Right ventricle myocardium inferior (tissue), 1 donor: ENCODE measurements at regions not wholly inside any gene's neighbourhood (a gene's known extent, or its start where the extent isn't known, plus 50 kb on each side); places are given as distances from the start of the nearest gene placed in this dataset.
"Not testable (repeated sequence)": the region's sequence is repeated elsewhere in the genome, so short reads cannot be mapped to it uniquely, and the experiment has no call there.

Experiments used
- ATAC-seq: fragments of 200-7000 bp; cut with Tn5 transposase; one replicate; pipeline ENCODE4 v1.9.1; 2020; ENCODE audit warnings: mild to moderate bottlenecking, moderate library complexity
- DNase-seq: peaks from one replicate; pipeline ENCODE4 v3.0.0; 2021; ENCODE audit errors: missing footprints
- intact Hi-C: fragments of 100-400 bp; cut with DNase I; formaldehyde crosslinking; loops from one replicate; pipeline ENCODE4 v1.11.0; 2022
- donor health status: DM: no; HTN: yes; CAD: no; lungs with severe emphysema.

DNA sequence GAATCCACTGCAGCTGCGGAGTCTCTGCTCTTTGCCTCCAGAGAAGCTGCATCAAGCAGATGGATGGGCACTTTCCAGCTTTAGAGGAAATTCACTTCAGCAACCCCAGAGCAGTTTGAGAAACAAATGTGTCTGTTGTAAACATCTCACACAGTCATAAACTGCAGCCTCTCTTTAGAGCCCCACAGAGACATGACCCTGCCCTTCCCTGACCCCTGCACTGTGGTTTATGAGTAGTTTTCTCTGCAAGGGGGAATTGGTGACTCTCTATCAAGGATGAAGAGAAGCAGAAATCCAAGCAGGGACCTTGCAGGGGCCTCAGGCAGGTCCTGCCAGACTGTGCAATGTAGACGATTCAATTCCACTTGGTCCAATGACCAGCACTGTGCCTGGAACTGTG, 160.2 kb downstream of the SH2D4B start:
- ATAC-seq (no peak), DNase-seq (no peak)
- intact Hi-C loops = no loop called here

DNA sequence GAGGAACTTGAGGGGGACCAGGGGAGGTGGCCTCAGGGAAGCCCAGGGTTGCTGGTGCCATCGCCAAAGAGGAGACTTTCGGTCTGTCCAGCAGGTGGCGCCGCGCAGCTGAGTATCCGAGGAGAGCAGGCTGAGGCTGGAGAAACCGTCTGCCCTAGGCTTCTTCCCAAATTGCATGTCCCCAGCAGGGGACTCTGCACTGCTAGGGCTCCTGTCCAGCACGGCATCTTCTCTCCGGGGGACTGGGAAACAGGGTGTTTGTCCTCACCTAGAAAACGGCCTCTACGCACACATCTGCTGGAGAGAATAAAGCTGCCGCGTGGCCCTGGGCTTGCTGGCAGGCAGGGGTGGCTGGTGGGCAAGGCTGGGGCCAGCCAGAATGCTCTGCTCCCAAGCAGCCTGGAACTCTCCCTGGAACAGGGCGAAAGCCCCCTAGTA, 161.9 kb downstream of the SH2D4B start:
- DNase-seq (peak; percentile 92), ATAC-seq (peak; percentile 83)
- intact Hi-C loops = loop anchor here (1.0 kb wide), 1 partner anchor 225 kb away; no protein-coding TSS in a partner anchor

DNA sequence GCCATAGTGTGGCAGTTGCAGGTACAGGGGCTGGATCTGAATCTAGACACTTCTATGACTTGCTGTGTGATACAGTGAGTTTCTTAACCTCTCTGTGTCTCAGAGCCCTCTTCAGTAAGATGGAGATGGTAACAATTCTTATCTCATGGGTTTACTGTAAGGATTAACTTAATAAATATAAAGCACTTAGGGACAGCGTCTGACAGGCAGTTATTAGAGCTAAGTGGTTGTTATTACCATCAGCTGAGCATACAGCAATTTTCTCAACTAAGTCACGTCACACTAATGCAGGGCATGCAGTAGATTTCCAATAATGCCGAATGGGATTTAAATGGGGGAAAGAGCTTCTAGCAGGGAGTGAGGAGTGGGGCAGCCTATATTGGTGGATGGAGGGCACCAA, 162.6 kb downstream of the SH2D4B start:
- no peak for ATAC-seq
- intact Hi-C loops = loop anchor here (1.0 kb wide), 1 partner anchor 224 kb away; no protein-coding TSS in a partner anchor
- no peak for DNase-seq

DNA sequence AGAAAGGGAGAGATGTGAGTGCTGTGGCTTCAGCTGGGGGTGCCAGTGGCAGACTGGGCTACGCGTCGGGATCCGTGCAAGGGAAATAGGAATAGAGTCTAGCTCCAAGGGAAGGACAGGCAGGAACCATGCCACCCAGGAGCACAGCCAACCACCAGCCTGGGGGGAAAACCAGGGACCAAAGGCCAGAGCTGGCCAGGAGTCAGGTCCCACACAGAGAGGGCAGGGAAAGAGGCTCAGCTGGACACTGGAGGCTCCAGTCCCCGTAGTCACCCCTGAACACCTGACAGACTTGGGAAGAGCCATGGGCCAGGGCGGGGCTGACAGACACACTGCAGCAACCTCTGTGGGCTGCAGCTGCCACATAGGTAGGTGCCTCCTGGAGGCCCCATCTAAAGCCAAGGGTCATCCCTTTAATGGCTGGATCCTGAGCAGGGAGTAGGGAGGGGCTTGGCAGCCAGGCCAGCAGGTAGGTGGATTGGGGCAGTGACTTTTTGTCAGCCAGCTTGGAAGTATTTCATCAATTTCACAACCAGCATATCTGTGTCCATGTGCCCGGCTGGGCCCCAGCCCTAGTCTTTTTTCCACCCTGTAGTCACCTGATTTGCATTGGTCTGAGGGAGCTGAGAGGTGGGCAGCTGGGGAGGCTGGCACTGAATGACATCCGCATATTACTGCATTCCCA, 163.2 kb downstream of the SH2D4B start:
- ATAC-seq (no peak), DNase-seq (no peak)
- intact Hi-C loops = loop anchor here (1.0 kb wide), 1 partner anchor 223 kb away; no protein-coding TSS in a partner anchor

DNA sequence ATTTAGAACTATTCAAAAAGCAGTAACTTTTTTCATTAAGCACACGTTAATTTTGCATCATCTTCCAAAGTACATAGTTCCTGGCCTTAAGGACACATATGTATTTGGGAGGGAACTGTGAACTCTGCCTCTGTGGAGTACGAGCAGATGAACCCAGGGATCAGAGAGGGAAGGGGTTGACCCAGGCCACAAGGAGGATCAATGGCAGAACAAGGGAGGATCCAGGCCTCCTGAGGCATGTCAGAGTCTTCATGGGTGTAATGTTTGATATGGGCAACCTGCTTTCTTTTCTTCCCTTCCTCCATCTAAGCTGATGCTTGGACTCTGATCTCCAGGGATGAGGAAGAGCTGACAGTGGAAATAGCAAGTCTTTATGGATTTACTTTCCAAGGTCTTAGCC, 164.0 kb downstream of the SH2D4B start:
- DNase-seq (no peak), ATAC-seq (no peak)
- intact Hi-C loops = no loop called here

DNA sequence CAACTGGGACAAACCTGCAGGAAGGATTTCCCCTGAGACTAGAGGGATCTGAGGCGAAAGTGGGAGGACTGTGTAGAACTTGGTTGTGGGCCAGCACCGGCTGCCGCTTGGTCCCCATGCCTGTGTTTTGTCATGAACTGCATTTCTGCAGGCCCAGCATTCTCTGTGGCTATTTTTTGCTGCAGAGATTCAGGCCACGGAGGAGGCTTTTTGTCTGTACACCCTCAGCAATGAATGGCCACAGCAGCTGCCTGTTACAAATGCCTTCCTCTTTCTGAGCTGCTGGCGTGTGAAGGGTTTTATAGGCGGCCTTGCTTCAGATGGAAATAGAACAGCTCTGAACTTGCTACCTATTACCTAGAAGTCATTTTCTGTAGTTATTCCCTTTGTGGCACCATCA, 164.4 kb downstream of the SH2D4B start:
- intact Hi-C loops = no loop called here
- no peak for ATAC-seq
- DNase-seq = no peak

DNA sequence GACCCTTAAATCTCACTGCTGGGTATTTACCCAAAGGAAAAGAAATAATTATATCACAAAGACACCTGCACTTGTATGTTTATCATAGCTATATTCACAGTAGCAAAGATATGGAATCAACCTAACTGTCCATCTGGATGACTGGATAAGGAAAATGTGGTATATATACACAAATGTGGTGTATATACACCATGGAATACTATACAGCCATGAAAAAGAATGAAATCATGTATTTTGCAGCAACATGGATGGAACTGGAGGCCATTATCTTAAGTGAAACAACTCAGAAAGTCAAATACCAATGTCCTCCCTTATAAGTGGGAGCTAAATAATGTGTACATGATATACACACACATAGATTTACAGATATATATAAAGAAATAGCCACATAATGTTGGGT, 168.2 kb downstream of the SH2D4B start:
- ATAC-seq (no peak), DNase-seq (no peak)
- intact Hi-C loops = no loop called here

DNA sequence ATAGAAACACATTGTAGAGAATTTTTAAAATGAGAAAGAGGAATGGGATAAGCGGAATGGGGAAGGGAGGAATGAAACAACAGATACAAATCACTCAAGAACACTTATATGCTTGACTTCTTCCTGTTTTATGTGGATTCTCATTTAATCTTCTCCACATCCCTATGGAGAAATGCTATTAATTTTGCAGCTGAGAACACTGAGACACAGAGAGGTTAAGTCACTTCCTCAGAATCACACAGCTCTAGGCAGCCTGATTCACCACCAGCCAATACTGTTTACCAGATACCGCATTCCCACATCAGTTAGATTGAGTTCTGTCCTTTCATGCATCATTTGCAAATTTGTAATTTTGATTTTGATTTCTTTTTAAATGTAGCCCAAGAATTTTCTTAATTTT, 170.5 kb downstream of the SH2D4B start:
- intact Hi-C loops = no loop called here
- DNase-seq (no peak), ATAC-seq (no peak)

DNA sequence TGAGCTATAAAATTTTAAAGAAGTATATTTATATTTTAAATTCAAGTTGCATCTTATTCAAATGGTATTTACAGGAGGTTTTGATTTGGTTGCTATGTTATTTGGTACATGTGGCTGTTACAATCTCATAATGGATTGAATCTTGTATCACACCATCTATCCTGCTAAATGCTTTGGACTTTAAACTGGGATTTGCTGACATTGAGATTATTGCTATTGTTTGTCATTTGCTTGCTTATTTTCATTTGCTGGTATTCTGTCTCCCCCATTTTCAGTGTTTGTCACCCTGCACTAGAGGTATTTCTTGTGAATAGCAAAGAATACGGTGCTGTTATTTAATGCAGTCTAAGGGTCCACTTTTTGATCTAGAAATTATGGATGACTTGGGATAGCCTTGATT, 171.1 kb downstream of the SH2D4B start:
- intact Hi-C loops = no loop called here
- DNase-seq (no peak), ATAC-seq (no peak)

DNA sequence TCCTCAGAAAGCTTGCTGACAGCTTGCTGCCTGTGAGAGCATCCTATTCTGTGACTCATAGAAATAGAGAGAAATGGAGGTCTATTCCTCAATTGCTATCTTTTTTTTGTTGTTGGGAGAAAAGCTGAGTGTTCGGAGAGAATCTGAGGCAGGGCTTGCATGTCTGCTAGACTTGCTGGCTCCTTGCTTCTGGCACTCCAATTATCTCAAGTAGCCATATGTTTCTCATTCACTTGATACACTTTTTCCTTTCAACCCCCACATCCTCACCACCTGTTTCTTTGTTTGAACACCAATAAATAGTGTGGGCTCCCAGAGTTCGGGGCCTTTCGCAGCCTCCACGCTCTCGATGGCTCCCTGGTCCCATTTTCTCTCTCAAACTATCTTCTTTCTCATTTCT, 172.2 kb downstream of the SH2D4B start:
- DNase-seq (no peak), ATAC-seq (no peak)
- intact Hi-C loops = no loop called here

DNA sequence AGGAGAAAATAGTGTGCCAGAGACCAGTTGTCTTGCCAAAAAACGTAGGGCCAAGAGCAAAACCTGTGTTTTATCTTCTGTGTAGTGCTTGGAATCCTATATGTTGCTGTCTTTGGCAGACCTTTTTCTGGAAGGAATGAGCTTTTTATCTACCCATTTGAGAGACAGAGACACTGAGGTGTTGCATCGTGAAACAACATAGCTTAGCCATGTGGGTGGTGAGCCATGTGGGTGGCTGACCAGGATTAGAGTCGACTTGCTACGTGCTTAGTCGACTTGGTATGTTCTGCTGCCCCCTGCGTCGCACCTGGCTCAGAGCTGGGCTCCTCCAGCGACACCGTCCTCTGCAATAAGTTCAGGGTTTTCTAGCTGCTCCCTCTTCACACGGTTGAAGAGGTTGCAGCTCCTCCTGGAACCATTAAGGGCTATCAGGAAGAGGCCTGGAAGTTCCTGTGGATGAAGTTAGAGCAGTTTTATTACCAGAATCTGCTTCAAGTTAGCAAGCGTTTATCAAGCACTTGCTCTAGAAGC, 175.8 kb downstream of the SH2D4B start:
- no peak for DNase-seq
- no peak for ATAC-seq

DNA sequence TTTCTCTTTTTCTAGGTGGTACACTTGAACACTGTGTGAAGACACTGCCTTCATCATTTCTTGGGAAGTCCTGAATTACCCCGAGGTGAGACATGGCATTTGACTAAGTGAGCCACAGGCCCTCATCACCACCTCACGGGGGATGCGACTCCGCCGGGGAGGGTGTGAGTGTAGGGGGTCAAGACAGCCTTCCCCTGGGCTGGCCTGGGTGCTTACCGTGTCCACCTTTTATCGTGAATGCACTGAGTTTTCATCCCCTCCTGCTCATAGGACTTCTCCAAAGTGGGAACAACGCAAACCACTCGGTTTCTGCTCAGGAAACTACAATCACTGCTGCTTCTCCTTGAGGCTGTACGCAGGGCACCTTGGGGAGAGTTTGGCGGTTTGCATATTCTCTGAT, 176.9 kb downstream of the SH2D4B start:
- intact Hi-C loops = no loop called here
- DNase-seq = no peak
- ATAC-seq = no peak

More for the DNA sequence above, 175.8 kb downstream of the SH2D4B start:
- intact Hi-C loops = no loop called here

DNA sequence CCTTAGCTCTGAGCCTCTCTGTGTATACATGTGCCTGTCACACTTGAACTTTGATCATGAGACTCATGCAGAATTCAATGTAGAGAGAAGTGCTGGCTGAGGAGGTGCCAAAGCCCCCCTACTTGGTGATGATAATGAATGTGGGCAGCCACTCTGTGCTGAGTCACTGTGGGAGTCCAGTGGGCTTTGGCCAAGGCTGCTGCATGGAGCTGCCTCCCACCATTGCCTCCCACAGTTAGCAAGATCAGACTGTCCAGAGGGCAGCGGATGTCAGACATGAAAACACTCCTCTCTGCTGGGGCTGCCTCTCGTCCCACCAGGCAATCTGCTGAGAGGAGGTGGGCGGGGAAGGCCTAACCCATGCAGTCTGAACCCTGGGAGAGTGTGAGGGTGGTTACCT, 180.3 kb downstream of the SH2D4B start:
- intact Hi-C loops = no loop called here
- ATAC-seq = no peak
- DNase-seq = no peak

DNA sequence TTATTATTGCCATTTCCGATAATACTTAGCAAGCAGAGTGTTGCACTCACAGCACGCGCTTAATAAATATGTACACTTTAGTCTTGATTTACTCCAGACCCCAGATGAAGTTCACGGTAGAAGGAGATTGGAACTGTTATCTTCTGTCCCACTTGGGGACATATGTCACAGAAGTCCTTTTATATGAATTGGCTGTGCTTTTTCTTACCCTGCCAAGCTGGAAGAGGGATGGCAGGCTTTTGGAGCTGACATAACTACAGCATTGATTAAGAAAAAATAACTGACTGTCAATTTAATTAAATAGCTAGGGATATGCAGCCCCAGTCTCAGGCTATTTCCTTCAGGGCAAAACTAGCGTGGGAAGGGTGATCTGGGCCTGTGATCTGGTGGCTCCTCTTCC, 182.2 kb downstream of the SH2D4B start:
- no peak for DNase-seq
- intact Hi-C loops = no loop called here
- ATAC-seq = no peak

DNA sequence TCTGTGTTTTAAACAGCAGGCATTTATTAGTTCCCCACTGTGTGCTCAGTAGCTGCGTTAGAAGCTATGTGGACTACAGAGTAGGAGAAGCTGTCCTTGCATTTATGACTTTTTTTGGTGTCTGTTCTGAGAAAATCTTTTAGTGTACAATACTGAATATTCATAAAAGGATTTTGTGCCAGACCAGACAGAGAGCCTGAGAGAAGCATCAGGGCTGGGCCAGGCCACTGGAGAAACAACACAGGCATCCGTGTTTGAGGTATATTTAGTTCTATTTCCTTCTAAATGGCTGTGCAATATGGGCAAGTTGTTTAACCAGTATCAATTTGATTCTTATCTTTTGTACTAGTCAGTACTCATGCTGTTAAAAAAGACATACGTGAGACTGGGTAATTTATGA, 182.8 kb downstream of the SH2D4B start:
- DNase-seq (no peak), ATAC-seq (no peak)
- intact Hi-C loops = no loop called here

DNA sequence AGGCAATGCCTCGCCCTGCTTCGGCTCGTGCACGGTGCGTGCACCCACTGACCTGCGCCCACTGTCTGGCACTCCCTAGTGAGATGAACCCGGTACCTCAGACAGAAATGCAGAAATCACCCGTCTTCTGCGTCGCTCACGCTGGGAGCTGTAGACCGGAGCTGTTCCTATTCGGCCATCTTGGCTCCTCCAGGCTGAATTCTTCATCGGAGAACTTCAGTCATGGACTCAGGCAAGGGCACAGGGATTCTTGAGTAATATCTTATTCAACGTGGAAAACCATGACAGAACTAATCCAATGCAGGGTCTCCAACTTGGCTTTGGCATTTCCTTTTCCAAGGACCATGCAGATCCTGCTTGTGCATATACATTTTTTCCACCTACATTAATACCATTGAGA, 190.7 kb downstream of the SH2D4B start:
- ATAC-seq, intact Hi-C loops, DNase-seq: not testable (repeated sequence)

DNA sequence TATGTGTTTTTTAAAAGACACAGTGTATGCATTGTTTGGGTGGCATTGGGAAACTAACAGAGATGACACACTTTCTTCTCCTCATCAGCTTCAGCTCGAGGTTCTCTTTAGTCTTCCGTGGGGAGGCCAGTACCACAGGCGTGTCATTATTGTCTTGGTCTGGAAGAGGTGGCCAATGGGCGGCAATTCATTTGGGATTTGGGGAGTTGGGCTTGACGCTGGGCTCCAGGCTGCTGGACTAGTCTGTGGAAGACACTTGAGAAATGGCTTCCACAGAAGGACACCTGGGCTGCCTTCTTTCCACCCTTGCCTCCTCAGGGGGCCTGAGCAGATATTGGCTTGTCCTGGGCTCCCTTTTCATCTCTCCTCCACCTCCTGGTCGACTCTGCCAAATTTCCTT, 192.2 kb downstream of the SH2D4B start:
- intact Hi-C loops = no loop called here
- DNase-seq (no peak), ATAC-seq (no peak)

DNA sequence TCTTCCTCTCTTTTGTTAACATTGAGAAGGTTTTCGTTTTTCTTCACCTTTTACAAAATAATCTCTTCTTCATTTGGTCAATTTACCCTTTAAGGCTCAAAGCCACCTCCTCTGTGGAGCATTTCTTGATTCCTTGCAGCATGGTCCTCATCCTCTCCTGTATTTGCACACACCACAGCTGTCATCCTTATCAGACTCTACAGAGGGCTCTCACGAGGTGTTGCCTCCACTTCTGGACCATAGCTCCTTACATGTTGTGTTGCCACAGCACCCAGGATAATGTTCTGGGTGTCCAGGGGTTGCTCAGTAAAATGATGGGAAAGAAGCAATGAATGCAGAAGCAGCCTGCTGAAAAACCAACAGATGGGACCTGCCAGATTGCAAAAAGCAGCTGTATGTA, 192.8 kb downstream of the SH2D4B start:
- intact Hi-C loops = no loop called here
- ATAC-seq (no peak), DNase-seq (no peak)

DNA sequence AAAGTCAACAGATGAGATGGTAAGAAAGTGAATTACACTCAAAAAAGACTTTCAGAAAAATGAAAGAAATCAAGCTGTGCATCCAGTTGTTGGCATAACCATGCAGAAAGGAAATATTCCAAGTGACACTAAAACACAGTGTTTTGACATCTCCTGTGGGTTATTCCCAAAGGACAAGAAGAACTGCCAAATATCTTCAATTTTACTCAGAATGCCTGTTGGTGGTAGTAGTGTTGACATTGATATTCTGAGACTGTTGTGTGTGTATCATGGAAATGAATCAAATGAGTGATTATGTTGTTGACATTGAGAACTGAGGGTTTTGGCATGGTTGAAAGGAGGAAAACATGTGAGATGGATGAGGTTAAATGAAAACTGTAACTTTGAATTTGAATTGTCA, 196.9 kb downstream of the SH2D4B start:
- DNase-seq (no peak), ATAC-seq (no peak)
- intact Hi-C loops = no loop called here

DNA sequence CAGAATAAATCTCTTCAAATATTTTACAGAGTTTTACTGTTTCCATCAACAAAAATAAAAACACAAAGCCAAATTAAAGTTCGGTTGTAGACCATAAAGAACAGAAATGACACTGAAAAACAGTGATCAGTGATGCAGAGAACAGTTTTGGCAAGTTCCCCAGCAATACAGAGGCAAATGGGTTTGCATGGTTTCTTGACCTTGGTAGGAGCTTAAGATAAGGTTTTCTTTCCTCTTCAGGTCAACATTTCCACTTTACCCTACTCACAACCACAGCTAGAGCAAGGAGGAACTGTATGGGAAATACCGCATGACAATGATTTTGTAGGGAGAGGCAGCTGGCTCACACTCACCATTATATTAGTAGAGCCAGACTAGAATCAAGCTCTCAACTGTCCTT, 199.5 kb downstream of the SH2D4B start:
- DNase-seq (no peak), ATAC-seq (no peak)
- intact Hi-C loops = no loop called here

DNA sequence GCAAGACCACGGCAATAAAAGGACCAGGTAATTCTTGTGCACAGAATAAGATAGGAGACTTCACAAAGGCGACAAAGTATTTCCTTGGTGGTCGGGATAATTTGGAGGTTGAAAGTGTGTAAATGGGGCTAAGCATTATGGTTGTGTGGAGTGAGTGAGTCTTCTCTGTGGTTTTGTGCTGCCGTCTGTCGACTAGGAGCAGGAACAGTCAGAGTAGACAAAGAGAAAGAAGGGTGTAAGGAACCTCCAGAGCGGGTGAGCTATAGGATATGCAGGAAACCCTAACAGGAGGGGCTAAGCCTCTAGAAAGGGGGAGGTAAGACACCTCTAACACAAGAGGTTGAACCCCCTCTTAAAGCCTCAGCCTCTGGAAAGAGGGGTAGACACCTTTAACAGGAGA, 201.6 kb downstream of the SH2D4B start:
- ATAC-seq (no peak), DNase-seq (no peak)
- intact Hi-C loops = no loop called here
